ENCODE measurements at regions not wholly inside any gene's neighbourhood (a gene's known extent, or its start where the extent isn't known, plus 50 kb on each side); places are given as distances from the start of the nearest gene placed in this dataset.
A peak's percentile ranks its signal among the peaks of the same experiment; 100 is the strongest.

DNA sequence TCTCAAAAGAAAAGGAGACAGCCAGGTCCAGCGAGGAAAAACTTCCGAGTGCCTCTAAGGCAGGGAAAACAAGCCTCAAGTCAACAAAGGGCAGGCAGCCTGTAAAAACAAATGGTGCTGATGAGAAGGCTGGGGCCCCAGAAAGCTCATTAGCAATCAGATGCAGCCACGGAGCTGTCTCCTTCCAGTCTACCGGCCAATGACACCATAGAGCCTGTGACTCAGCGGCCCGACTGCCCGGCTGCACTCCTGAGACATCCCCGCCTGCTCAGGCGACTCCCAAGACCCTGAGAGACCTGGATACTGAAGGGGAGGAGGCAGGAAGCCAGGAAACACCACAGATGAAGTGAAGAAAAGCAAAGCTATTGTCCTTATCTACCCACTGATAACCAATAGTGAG is 120.1 kb upstream of the HDDC2 start:
- peak overlapping the region; percentile 64 to 79 for H3K27ac ChIP-seq
- peak; percentile 82 for DNase-seq (ENCODE audit: low spot score)
- TF ChIP-seq, protein P1, sequence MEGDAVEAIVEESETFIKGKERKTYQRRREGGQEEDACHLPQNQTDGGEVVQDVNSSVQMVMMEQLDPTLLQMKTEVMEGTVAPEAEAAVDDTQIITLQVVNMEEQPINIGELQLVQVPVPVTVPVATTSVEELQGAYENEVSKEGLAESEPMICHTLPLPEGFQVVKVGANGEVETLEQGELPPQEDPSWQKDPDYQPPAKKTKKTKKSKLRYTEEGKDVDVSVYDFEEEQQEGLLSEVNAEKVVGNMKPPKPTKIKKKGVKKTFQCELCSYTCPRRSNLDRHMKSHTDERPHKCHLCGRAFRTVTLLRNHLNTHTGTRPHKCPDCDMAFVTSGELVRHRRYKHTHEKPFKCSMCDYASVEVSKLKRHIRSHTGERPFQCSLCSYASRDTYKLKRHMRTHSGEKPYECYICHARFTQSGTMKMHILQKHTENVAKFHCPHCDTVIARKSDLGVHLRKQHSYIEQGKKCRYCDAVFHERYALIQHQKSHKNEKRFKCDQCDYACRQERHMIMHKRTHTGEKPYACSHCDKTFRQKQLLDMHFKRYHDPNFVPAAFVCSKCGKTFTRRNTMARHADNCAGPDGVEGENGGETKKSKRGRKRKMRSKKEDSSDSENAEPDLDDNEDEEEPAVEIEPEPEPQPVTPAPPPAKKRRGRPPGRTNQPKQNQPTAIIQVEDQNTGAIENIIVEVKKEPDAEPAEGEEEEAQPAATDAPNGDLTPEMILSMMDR (IDR thresholded peaks at IDR 0.05), result no peak
- H3K4me3 ChIP-seq, result peak overlapping the region; percentile 53

DNA sequence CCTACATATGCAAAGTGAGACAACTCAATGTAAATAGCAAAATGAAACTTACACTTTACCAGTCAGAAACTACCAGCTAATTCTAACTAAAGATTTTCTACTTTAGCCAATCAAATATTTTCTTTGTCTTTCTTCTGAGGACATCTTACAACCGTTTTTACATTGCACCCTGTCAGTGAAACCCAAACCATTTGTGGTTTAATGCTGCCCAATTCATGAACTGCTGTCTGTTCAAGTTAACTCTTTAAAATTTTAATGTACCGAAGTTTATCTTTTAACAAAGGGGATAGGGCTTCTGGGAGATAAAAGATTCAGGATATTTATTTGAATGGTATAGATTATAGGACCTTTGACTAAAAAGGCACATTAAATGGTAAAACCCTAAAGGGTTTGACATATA is 121.3 kb upstream of the HDDC2 start:
- Histone ChIP-seq H3K4me3 (no peak overlapping the region), H3K27ac (peak overlapping the region; percentile 64 to 79)
- no peak for DNase-seq (ENCODE audit: low spot score)
- TF ChIP-seq, protein P1 (IDR thresholded peaks at IDR 0.05), result no peak

DNA sequence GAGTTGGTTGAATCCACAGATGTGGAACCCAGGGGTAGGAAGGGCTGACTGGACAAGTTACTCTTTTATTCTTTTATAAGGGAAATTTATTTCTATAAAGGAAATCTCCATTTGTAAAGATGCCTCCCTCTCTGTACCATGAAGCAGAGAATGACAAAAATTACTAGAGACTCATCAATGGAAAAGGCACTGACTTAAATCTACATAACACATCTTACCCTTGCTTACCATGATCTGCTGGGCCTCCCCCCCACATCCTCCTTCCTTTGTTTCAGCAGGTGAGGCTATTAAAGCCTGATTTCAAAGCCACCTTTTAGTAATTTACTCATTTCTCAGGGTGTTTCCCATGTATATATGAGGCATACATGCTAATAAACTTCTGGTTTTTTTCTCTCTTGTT is 130.2 kb upstream of the HDDC2 start:
- no peak for DNase-seq (ENCODE audit: low spot score)

GRCh38 chr6:125432963-125433362 is 131.2 kb upstream of the HDDC2 start:
- DNase-seq (ENCODE audit: low spot score), result no peak
- H3K27ac ChIP-seq, result peak overlapping the region in 1 of 2 donors; percentile 11

More for the DNA sequence above, 130.2 kb upstream of the HDDC2 start:
- TF ChIP-seq, protein P1 (IDR thresholded peaks at IDR 0.05), result no peak
- Histone ChIP-seq H3K27ac (no peak overlapping the region), H3K4me3 (no peak overlapping the region)

GRCh38 chr6:125434760-125435159 is 133.0 kb upstream of the HDDC2 start:
- Histone ChIP-seq H3K4me3 (no peak overlapping the region), H3K27ac (no peak overlapping the region)
- TF ChIP-seq, protein P1 (IDR thresholded peaks at IDR 0.05), result no peak
- no peak for DNase-seq (ENCODE audit: low spot score)

More at GRCh38 chr6:125432963-125433362, 131.2 kb upstream of the HDDC2 start:
- H3K4me3 ChIP-seq, result peak overlapping the region; percentile 50
- TF ChIP-seq, protein P1 (IDR thresholded peaks at IDR 0.05), result no peak

DNA sequence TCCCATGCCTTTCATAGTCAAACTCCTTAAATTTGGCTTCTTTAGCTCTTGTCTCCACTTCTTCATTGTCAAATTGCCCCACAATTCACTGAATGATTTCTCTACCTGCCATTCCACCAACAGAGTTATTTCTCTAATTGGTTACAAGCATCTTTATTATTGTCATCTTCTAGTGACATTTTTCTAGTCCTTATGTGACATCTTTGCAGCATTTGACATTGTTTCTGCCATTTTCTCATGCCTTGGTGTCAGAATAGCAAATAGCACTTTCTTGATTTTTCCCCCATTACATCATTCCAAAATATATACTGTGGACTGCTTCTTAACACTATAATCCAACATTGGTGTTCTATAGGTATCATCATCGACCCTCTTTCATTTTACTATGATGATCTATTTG is 137.7 kb upstream of the HDDC2 start:
- Histone ChIP-seq H3K27ac (no peak overlapping the region), H3K4me3 (no peak overlapping the region)
- no peak for DNase-seq (ENCODE audit: low spot score)
- TF ChIP-seq, protein P1 (IDR thresholded peaks at IDR 0.05), result no peak

DNA sequence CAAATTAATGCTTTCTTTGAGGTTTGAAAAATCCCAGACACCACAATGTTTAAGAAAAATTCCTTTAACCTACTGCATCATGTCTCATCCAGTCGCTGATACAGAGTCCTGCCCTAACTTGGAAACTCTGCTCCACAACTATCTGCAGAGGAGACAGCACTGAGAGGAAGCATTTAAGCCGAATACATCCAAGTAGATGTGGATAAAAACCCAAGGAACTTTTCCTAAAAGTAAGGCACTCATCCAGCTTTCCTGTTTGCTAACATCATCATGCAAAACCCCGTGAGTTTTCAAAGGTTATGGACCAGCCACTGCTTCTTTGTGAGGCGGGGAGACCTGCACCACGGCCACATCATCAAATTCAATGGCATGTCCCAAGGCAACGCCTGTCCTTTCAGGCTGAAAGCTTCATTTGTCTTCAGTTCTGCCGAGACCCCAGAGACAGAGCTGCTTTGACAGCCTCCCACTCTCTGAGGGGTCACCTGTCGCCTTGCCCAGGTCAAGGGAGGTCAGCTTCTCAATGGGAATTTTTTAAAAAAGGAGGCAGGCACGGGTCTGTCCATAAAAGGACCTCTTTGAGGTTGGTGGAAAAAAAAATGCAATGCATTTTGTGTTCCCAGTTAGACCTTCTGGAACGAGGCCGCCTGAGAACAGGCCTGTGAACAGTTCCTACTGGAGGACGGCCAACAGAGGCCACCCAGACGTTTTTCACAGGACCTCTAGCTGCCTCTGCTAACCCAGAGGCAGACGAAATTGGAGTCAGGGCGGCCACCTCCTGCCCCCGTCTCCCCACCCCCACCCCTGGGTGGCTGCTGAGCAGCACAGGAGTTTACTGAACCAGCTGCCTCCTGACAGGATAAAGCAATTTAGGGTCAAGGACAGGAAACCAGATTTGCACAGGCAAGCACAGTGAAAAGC is 142.5 kb upstream of the HDDC2 start:
- H3K27ac ChIP-seq, result peak overlapping the region; percentile 84 to 88
- DNase-seq (ENCODE audit: low spot score), result peak; percentile 87
- TF ChIP-seq, protein P1 (IDR thresholded peaks at IDR 0.05), result no peak
- peak overlapping the region; percentile 61 for H3K4me3 ChIP-seq
